ENCODE measurements at regions not wholly inside any gene's neighbourhood (a gene's known extent, or its start where the extent isn't known, plus 50 kb on each side); places are given as distances from the start of the nearest gene placed in this dataset.

DNA sequence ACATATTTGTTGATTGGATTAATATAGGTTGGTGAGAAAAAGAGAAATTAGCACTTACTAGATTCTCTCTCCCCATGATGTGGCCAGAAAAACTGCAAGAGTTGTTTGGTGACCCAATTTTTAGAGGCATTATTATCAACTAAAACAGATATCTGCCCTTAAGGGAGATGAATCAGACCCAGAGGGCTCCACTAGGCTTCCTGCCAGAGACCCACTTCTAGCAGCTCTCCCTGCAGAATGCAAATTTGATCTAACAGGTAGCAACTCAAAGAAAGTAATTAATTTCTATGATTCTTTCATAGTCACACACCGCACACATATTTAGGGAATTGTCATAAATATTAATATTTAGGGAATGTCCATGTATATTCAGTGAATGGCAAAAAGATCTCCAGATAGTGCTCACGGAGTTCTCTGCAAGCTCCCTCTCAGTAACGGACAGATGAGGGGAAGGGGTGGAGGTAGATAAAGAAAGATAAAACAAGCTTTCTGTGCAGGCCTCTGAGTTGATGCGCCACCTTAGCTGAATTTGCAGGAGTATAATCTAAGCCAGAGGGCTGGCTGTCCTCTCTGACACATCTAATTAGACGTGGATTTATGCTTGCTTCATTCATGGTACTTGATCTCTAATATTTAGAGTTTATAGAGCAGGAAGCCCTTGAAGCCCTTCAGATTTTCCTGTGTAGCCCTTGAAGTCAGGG, 84.1 kb upstream of the CCDC190 start:
- Histone ChIP-seq H3K27me3 (ENCODE audit: control insufficient read depth, insufficient read depth, low read length) (no peaks in the 10 kb centered on the region), H3K36me3 (ENCODE audit: control insufficient read depth in 2 of 3, insufficient read depth in 3 of 3, low read length in 3 of 3) (no peaks in the 10 kb centered on the region), H3K9me3 (ENCODE audit: control insufficient read depth in 2 of 3, insufficient read depth in 1 of 3, low read length in 3 of 3) (no peaks in the 10 kb centered on the region), H3K4me1 (ENCODE audit: control insufficient read depth in 2 of 3, insufficient read depth in 2 of 3, low read depth in 1 of 3, low read length in 3 of 3) (no peaks in the 10 kb centered on the region), H3K4me3 (ENCODE audit: low read length in 3 of 3) (no peak overlapping the region), H3K27ac (ENCODE audit: low read depth in 2 of 2, low read length in 2 of 2) (no peak overlapping the region), H3K9ac (ENCODE audit: low read length in 3 of 3) (no peak overlapping the region)
- intact Hi-C loops (cut with DNase I): no loop called here
- TF ChIP-seq, protein P1, sequence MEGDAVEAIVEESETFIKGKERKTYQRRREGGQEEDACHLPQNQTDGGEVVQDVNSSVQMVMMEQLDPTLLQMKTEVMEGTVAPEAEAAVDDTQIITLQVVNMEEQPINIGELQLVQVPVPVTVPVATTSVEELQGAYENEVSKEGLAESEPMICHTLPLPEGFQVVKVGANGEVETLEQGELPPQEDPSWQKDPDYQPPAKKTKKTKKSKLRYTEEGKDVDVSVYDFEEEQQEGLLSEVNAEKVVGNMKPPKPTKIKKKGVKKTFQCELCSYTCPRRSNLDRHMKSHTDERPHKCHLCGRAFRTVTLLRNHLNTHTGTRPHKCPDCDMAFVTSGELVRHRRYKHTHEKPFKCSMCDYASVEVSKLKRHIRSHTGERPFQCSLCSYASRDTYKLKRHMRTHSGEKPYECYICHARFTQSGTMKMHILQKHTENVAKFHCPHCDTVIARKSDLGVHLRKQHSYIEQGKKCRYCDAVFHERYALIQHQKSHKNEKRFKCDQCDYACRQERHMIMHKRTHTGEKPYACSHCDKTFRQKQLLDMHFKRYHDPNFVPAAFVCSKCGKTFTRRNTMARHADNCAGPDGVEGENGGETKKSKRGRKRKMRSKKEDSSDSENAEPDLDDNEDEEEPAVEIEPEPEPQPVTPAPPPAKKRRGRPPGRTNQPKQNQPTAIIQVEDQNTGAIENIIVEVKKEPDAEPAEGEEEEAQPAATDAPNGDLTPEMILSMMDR (IDR thresholded peaks at IDR 0.05; ENCODE audit: borderline replicate concordance, extremely low read depth, insufficient read depth): no peak
- DNase-seq (no peak), FAIRE-seq (no peak)

DNA sequence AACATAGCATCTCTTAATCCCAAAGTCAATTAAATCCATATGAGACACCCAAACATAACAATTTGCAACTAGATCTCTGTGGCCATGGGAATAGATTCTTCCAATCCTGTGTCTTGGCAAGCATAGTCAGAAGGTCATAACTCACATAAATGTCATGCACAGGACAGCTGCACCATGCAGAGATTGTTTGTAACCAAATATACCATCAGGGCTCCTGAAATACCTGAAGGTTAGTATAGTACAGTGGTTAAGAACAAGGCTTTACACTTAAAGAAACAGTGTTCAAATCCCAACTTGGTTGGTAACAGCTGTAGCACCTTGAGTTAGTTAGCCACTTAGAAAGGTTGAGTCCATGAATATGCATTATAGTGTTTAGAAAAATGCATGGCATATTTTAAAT, 82.6 kb upstream of the CCDC190 start:
- H3K4me3 ChIP-seq (ENCODE audit: low read length in 3 of 3): no peak overlapping the region
- H3K9ac ChIP-seq (ENCODE audit: low read length in 3 of 3): no peak overlapping the region
- no peaks in the 10 kb centered on the region for H3K27me3 ChIP-seq (ENCODE audit: control insufficient read depth, insufficient read depth, low read length)
- H3K27ac ChIP-seq (ENCODE audit: low read depth in 2 of 2, low read length in 2 of 2): no peak overlapping the region
- H3K9me3 ChIP-seq (ENCODE audit: control insufficient read depth in 2 of 3, insufficient read depth in 1 of 3, low read length in 3 of 3): no peaks in the 10 kb centered on the region
- intact Hi-C loops (cut with DNase I): no loop called here
- FAIRE-seq: no peak
- no peaks in the 10 kb centered on the region for H3K36me3 ChIP-seq (ENCODE audit: control insufficient read depth in 2 of 3, insufficient read depth in 3 of 3, low read length in 3 of 3)
- TF ChIP-seq, protein P1 (IDR thresholded peaks at IDR 0.05; ENCODE audit: borderline replicate concordance, extremely low read depth, insufficient read depth): no peak
- DNase-seq: no peak
- no peaks in the 10 kb centered on the region for H3K4me1 ChIP-seq (ENCODE audit: control insufficient read depth in 2 of 3, insufficient read depth in 2 of 3, low read depth in 1 of 3, low read length in 3 of 3)

DNA sequence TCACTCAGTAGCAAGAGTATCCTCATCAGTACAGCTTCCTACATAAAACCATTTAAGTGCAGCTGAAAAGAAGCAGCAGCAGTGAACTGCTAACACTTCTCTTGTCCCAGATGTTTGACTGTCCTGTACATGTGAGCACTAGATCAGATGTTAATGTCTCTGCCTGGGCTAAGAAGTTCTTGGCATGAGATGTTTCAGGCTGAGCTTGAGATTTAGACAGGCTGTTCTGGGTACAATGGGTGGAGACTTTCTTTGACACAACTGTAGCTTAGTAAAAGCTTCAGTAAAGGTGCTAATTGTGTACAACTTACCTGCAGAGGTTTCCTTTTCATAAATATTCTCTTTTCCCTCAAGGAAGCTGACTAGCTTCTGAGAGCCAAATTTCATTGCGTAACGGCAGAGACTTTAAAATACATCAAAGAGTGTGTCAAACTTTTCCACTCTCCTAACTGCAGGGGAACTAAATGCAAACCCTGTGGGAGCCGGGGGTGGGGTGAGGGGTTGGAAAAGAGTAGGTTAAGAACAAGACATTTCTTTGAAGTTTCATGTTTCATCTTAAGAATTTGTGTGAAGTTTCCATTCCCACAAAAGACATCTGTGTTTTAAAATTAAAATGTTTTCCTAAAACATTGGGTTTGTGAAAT, 82.1 kb upstream of the CCDC190 start:
- H3K4me1 ChIP-seq (ENCODE audit: control insufficient read depth in 2 of 3, insufficient read depth in 2 of 3, low read depth in 1 of 3, low read length in 3 of 3): no peaks in the 10 kb centered on the region
- no peak overlapping the region for H3K27ac ChIP-seq (ENCODE audit: low read depth in 2 of 2, low read length in 2 of 2)
- H3K9me3 ChIP-seq (ENCODE audit: control insufficient read depth in 2 of 3, insufficient read depth in 1 of 3, low read length in 3 of 3): no peaks in the 10 kb centered on the region
- no peak overlapping the region for H3K4me3 ChIP-seq (ENCODE audit: low read length in 3 of 3)
- DNase-seq: no peak
- TF ChIP-seq, protein P1 (IDR thresholded peaks at IDR 0.05; ENCODE audit: borderline replicate concordance, extremely low read depth, insufficient read depth): no peak
- FAIRE-seq: no peak
- H3K27me3 ChIP-seq (ENCODE audit: control insufficient read depth, insufficient read depth, low read length): no peaks in the 10 kb centered on the region
- intact Hi-C loops (cut with DNase I): no loop called here
- no peak overlapping the region for H3K9ac ChIP-seq (ENCODE audit: low read length in 3 of 3)
- H3K36me3 ChIP-seq (ENCODE audit: control insufficient read depth in 2 of 3, insufficient read depth in 3 of 3, low read length in 3 of 3): no peaks in the 10 kb centered on the region
